CD4-positive, alpha-beta T cell (primary cell): ENCODE measurements at regions not wholly inside any gene's neighbourhood (a gene's known extent, or its start where the extent isn't known, plus 50 kb on each side); places are given as distances from the start of the nearest gene placed in this dataset.

Experiments used
- ATAC-seq: fragments of 200-7000 bp; cut with Tn5 transposase; one replicate; pipeline ENCODE4 v1.10.0; 2022; ENCODE audit warnings: mild to moderate bottlenecking; ENCODE audit not compliant: poor library complexity
- CTCF ChIA-PET: fragments of 350-600 bp; sonication (Branson Sonifier 250); formaldehyde crosslinking; loops from one replicate; lab custom pipeline; 2021; ENCODE audit warnings: antibody characterized with exemption, inconsistent platforms; lab: Charles Lee
- POLR2A ChIA-PET: fragments of 350-600 bp; sonication (Branson Sonifier 250); formaldehyde crosslinking; loops from one replicate; lab custom pipeline; 2021; ENCODE audit warnings: antibody characterized with exemption, inconsistent platforms; lab: Charles Lee
- DNase-seq, 14 experiments: peaks; one replicate each; pipeline ENCODE4 v3.0.0-alpha.2; 2013 to 2020; ENCODE audit warnings: mixed read lengths in 2 of 14
- H3K27ac ChIP-seq, 2 donors: one replicate each; pipeline versions ENCODE4 v1.5.1 to v1.7.0; 2013; ENCODE audit warnings: low read length in 2 of 2, low read depth in 1 of 2, mild to moderate bottlenecking in 1 of 2
- H3K27me3 ChIP-seq, 2 experiments: 1 replicate in 1 of 2; 2 replicates in 1 of 2; pipeline versions ENCODE4 v1.6.1 to v1.7.0; 2013; ENCODE audit warnings: low read length in 2 of 2, control low read depth in 1 of 2, mild to moderate bottlenecking in 1 of 2, moderate library complexity in 1 of 2; ENCODE audit not compliant: insufficient read depth in 2 of 2, control insufficient read depth in 1 of 2
- H3K36me3 ChIP-seq: one replicate; pipeline ENCODE4 v1.6.1; 2013; ENCODE audit warnings: low read length, control low read depth; ENCODE audit not compliant: insufficient read depth
- H3K4me1 ChIP-seq: one replicate; pipeline ENCODE4 v1.6.1; 2013; ENCODE audit warnings: low read length, control low read depth; ENCODE audit not compliant: insufficient read depth
- H3K4me3 ChIP-seq: one replicate; pipeline ENCODE4 v1.5.1; 2013; ENCODE audit warnings: mild to moderate bottlenecking, low read length, moderate library complexity
- H3K9me3 ChIP-seq, 2 experiments: 1 replicate in 1 of 2; 2 replicates in 1 of 2; pipeline versions ENCODE4 v1.6.1 to v1.7.0; 2013; ENCODE audit warnings: low read length in 2 of 2, mild to moderate bottlenecking in 2 of 2, control low read depth in 1 of 2, moderate library complexity in 1 of 2; ENCODE audit not compliant: control insufficient read depth in 1 of 2, insufficient read depth in 1 of 2
- H3K27ac Mint-ChIP-seq: one replicate; pipeline ENCODE4 v1.8.0; 2020; ENCODE audit warnings: mixed read lengths
- H3K27me3 Mint-ChIP-seq: one replicate; pipeline ENCODE4 v1.8.0; 2021; ENCODE audit warnings: mixed read lengths
- H3K36me3 Mint-ChIP-seq: one replicate; pipeline ENCODE4 v1.8.0; 2021; ENCODE audit warnings: low read depth, mixed read lengths
- H3K4me1 Mint-ChIP-seq: one replicate; pipeline ENCODE4 v1.8.0; 2021; ENCODE audit warnings: low read depth, mixed read lengths
- H3K4me3 Mint-ChIP-seq: one replicate; pipeline ENCODE4 v1.8.0; 2020; ENCODE audit warnings: mild to moderate bottlenecking, mixed read lengths
- H3K9me3 Mint-ChIP-seq: one replicate; pipeline ENCODE4 v1.8.0; 2020; ENCODE audit warnings: mixed read lengths
- intact Hi-C, 2 experiments: fragments of 100-400 bp; cut with DNase I in 1 of 2; cut with micrococcal nuclease in 1 of 2; formaldehyde crosslinking; loops; one replicate each; pipeline versions ENCODE4 v1.15.1 to v1.9.0; 2023 to 2025; cut with DNase I, micrococcal nuclease
- TF ChIP-seq, protein P1 (sequence below): fragments of 200-600 bp; IDR thresholded peaks from one replicate; pipeline ENCODE4 v1.8.0; 2022; ENCODE audit warnings: antibody characterized with exemption, mild to moderate bottlenecking

DNA sequence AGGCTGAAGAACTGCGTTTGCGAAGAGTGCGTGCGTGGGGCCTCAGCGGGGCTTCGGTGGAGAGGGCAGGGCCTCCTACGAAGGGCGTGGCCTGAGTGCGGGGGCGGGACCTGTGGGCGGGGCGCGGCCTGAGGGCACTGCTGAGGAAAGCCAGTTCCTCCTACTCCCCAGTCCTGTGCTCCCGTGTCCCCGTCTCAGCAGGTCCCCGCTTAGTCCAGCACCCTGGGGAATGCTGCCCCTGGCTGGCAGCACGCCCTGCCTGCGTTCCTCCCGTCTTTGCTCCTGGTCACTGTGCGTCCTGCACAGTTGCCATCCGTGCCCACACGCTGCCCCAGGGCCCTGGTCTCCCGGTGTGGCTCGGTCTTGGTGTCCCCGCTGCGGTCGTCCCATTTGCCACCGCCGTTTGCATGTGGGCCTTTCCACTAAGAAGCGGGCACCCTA is 177.1 kb downstream of the ZNF248 start:
- Histone ChIP-seq H3K4me3 (no peak overlapping the region), H3K27me3 (no peaks in the 10 kb centered on the region), H3K9me3 (peaks cover 0 to 56% of the 10 kb centered on the region in 2 experiments), H3K4me1 (no peaks in the 10 kb centered on the region), H3K36me3 (no peaks in the 10 kb centered on the region), H3K27ac (no peak overlapping the region)
- intact Hi-C loops, result loop anchor here in 1 of 2 experiments (10.0 kb wide), 1 partner anchor 65 kb away; no protein-coding TSS in a partner anchor
- TF ChIP-seq, protein P1, sequence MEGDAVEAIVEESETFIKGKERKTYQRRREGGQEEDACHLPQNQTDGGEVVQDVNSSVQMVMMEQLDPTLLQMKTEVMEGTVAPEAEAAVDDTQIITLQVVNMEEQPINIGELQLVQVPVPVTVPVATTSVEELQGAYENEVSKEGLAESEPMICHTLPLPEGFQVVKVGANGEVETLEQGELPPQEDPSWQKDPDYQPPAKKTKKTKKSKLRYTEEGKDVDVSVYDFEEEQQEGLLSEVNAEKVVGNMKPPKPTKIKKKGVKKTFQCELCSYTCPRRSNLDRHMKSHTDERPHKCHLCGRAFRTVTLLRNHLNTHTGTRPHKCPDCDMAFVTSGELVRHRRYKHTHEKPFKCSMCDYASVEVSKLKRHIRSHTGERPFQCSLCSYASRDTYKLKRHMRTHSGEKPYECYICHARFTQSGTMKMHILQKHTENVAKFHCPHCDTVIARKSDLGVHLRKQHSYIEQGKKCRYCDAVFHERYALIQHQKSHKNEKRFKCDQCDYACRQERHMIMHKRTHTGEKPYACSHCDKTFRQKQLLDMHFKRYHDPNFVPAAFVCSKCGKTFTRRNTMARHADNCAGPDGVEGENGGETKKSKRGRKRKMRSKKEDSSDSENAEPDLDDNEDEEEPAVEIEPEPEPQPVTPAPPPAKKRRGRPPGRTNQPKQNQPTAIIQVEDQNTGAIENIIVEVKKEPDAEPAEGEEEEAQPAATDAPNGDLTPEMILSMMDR, result no peak
- Mint-ChIP-seq H3K9me3 (peaks cover 3% of the 10 kb centered on the region), H3K27ac (no peak overlapping the region), H3K36me3 (no peaks in the 10 kb centered on the region), H3K4me3 (no peak overlapping the region), H3K27me3 (no peaks in the 10 kb centered on the region), H3K4me1 (no peaks in the 10 kb centered on the region)
- ATAC-seq, result no peak
- POLR2A ChIA-PET, result no interaction called here
- CTCF ChIA-PET, result no interaction called here
- DNase-seq, result no peak

DNA sequence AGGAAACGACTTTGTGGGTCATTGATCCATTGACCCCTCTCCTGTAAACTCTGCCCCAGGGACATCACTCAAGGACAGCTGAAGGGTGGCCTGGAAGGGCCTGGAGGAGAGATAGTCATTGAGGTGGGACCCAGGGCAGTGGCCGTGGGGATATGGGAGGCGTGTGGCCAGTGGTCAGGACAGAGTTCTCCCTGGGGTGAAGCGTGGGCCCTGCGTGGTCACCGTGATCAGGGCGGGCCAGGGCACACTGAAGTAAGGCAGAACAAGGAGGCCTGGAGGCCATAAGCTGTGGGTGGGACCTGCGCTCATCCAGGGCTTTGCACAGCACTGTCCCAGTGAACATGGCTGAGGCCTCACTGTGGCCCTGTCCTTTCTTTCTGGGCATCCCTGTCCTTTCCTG is 177.9 kb downstream of the ZNF248 start:
- Mint-ChIP-seq H3K36me3 (no peaks in the 10 kb centered on the region), H3K27ac (no peak overlapping the region), H3K4me1 (no peaks in the 10 kb centered on the region), H3K9me3 (peaks cover 1% of the 10 kb centered on the region), H3K27me3 (no peaks in the 10 kb centered on the region), H3K4me3 (no peak overlapping the region)
- Histone ChIP-seq H3K27ac (no peak overlapping the region), H3K27me3 (no peaks in the 10 kb centered on the region), H3K36me3 (no peaks in the 10 kb centered on the region), H3K4me1 (no peaks in the 10 kb centered on the region), H3K4me3 (no peak overlapping the region), H3K9me3 (peaks cover 0 to 51% of the 10 kb centered on the region in 2 experiments)
- intact Hi-C loops, result no loop called here
- TF ChIP-seq, protein P1, result no peak
- no peak for DNase-seq
- ChIA-PET CTCF (no interaction called here), POLR2A (no interaction called here)
- no peak for ATAC-seq

DNA sequence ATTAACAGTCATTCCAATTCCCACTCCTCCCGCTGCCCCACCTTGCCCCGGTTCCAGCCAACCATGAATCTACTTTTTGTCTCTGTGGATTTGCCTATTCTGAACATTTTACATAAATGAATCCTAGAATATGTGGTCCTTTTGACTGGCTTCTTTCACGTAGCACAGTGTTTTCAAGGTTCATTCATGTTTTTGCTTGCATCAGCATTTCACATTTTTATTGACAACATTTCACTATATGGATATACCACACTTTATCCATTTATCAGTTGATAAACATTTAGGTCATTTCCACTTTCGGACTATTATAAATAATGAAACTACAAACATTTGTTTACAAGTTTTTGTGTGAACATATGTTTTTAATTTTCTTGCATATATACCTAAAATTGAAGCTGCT is 182.0 kb downstream of the ZNF248 start:
- Mint-ChIP-seq H3K9me3 (peaks cover 14% of the 10 kb centered on the region), H3K27ac (no peak overlapping the region), H3K27me3 (no peaks in the 10 kb centered on the region), H3K4me1 (no peaks in the 10 kb centered on the region), H3K4me3 (no peak overlapping the region), H3K36me3 (no peaks in the 10 kb centered on the region)
- no peak overlapping the region for H3K27ac ChIP-seq
- ChIA-PET POLR2A (no interaction called here), CTCF (no interaction called here)
- H3K27me3 ChIP-seq, result no peaks in the 10 kb centered on the region
- no peak for DNase-seq
- H3K36me3 ChIP-seq, result no peaks in the 10 kb centered on the region
- intact Hi-C loops, result no loop called here
- no peaks in the 10 kb centered on the region for H3K4me1 ChIP-seq
- H3K4me3 ChIP-seq, result no peak overlapping the region
- ATAC-seq, result no peak
- peaks cover 0 to 24% of the 10 kb centered on the region in 2 experiments for H3K9me3 ChIP-seq
- TF ChIP-seq, protein P1, result no peak
